Mucosa of descending colon (tissue), 3 donors: ENCODE measurements at regions not wholly inside any gene's neighbourhood (a gene's known extent, or its start where the extent isn't known, plus 50 kb on each side); places are given as distances from the start of the nearest gene placed in this dataset.

Experiments
- ATAC-seq: fragments of 200-7000 bp; cut with Tn5 transposase; one replicate; pipeline ENCODE4 v1.9.1; 2020; ENCODE audit warnings: mild to moderate bottlenecking, moderate library complexity
- DNase-seq, 3 donors: peaks; one replicate each; pipeline ENCODE4 v3.0.0-alpha.2; 2020
- H3K36me3 ChIP-seq: fragments of 200-600 bp; one replicate; pipeline ENCODE4 v1.8.0; 2021; ENCODE audit warnings: low read depth, mild to moderate bottlenecking
- H3K4me1 ChIP-seq: fragments of 200-600 bp; one replicate; pipeline ENCODE4 v1.8.0; 2021; ENCODE audit warnings: low read depth, mild to moderate bottlenecking
- H3K4me3 ChIP-seq: fragments of 200-600 bp; one replicate; pipeline ENCODE4 v1.8.0; 2021; ENCODE audit warnings: mild to moderate bottlenecking
- H3K9me3 ChIP-seq: fragments of 200-600 bp; one replicate; pipeline ENCODE4 v1.8.0; 2021; ENCODE audit warnings: mild to moderate bottlenecking
- CTCF ChIP-seq: fragments of 200-600 bp; IDR thresholded peaks from one replicate; pipeline ENCODE4 v1.8.0; 2022; ENCODE audit warnings: antibody characterized with exemption, mild to moderate bottlenecking
- intact Hi-C, 2 donors: fragments of 100-400 bp; cut with DNase I in 1 of 2; cut with micrococcal nuclease in 1 of 2; formaldehyde crosslinking; loops; one replicate each; pipeline versions ENCODE4 v1.11.0 to v1.11.1; 2022; cut with DNase I, micrococcal nuclease
- donor health status: DM: no; HTN: no; CAD: no; lungs with moderate emphysema.
- donor health status: DM: no; HTN: no; CAD: no.
- donor health status: DM: no; HTN: yes; CAD: no.

- Histone ChIP-seq H3K9me3 (peaks cover 32% of the 10 kb centered on the region), H3K36me3 (no peaks in the 10 kb centered on the region), H3K4me1 (no peaks in the 10 kb centered on the region), H3K4me3 (no peak overlapping the region)
- ATAC-seq = no peak
- DNase-seq = no peak
- intact Hi-C loops = no loop called here
- no peak for TF ChIP-seq CTCF
Observed at GRCh38 chr5:26662806-26663360, 375.5 kb downstream of the CDH9 start.

- intact Hi-C loops = no loop called here
- H3K4me3 ChIP-seq = no peak overlapping the region
- H3K9me3 ChIP-seq = peaks cover 51% of the 10 kb centered on the region
- no peaks in the 10 kb centered on the region for H3K36me3 ChIP-seq
- H3K4me1 ChIP-seq = no peaks in the 10 kb centered on the region
- TF ChIP-seq CTCF = no peak
- DNase-seq (no peak), ATAC-seq (no peak)
Observed at GRCh38 chr5:26660116-26660515, 378.3 kb downstream of the CDH9 start.

DNA sequence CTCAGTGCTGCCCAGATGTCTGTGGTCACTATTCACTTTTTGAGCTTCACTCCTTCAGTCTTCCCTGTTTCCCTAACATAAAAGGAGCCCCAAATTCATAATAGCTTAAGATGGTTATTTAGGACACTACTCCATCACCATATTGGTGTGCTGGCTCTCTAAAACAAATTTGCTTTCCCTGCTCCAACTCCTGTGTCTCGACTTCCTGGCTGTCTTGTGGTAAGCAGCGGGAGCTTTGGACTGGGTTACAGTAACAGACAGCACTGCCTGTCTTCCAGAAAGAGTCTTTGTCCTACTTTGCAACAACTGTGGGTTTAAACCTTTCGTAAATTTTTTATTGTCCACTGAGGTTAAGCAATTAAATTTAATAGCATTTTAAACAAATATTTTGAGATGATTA, 389.4 kb downstream of the CDH9 start:
- no peaks in the 10 kb centered on the region for H3K36me3 ChIP-seq
- TF ChIP-seq CTCF = no peak
- DNase-seq (no peak), ATAC-seq (no peak)
- no peaks in the 10 kb centered on the region for H3K4me1 ChIP-seq
- H3K4me3 ChIP-seq = no peak overlapping the region
- peaks cover 41% of the 10 kb centered on the region for H3K9me3 ChIP-seq
- intact Hi-C loops = no loop called here

DNA sequence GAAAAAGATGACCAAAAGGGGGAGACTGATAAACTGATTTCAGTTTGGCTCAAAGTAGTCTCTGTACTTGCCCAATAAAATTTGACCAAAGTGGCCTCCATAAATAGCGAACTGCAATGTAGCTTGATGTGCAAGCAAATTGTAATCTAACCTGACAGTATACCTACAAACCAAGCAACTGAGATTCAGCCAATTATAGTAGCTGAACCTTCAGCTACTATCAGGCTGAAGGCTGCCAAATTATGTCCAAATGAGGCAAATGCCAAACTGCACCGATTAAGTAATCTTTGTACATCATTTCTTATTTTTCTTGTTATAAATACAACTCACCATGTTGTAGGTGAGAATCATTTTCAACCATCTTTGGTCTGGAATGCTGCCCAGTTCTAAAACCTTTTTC, 390.6 kb downstream of the CDH9 start:
- intact Hi-C loops = no loop called here
- peaks cover 46% of the 10 kb centered on the region for H3K9me3 ChIP-seq
- DNase-seq (no peak), ATAC-seq (no peak)
- H3K4me1 ChIP-seq = no peaks in the 10 kb centered on the region
- H3K36me3 ChIP-seq = no peaks in the 10 kb centered on the region
- no peak overlapping the region for H3K4me3 ChIP-seq
- no peak for TF ChIP-seq CTCF

DNA sequence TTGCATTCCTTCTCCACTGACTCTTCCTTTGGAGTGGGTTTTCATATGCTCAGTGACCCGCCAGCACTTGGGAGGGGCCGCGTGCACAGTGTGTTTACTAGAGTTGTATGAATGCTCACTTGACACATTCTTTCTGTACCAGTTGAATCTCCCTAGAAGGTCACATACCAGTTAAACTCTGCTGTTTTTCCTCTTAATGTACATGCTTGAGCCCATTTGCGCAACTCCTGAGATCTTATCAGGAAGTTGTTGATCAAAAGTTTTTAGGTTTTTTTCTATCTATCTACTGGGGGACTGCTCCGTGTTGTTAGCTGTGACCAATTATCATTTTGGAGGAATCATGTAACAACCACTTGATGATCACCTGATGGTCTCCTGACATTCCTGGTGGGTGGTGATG, 392.7 kb downstream of the CDH9 start:
- no peak for TF ChIP-seq CTCF
- Histone ChIP-seq H3K9me3 (peaks cover 53% of the 10 kb centered on the region), H3K36me3 (no peaks in the 10 kb centered on the region), H3K4me1 (no peaks in the 10 kb centered on the region), H3K4me3 (no peak overlapping the region)
- ATAC-seq = no peak
- intact Hi-C loops = no loop called here
- no peak for DNase-seq

- no peaks in the 10 kb centered on the region for H3K36me3 ChIP-seq
- DNase-seq (no peak), ATAC-seq (no peak)
- peaks cover 64% of the 10 kb centered on the region for H3K9me3 ChIP-seq
- no peak for TF ChIP-seq CTCF
- no peaks in the 10 kb centered on the region for H3K4me1 ChIP-seq
- intact Hi-C loops = no loop called here
- no peak overlapping the region for H3K4me3 ChIP-seq
Observed at GRCh38 chr5:26641492-26641891, 396.9 kb downstream of the CDH9 start.
